Epithelial cell of prostate (primary cell): ENCODE measurements at regions not wholly inside any gene's neighbourhood (a gene's known extent, or its start where the extent isn't known, plus 50 kb on each side); places are given as distances from the start of the nearest gene placed in this dataset.

Experiments
- DNase-seq: peaks from one replicate; pipeline ENCODE4 v3.0.0-alpha.2; 2011; ENCODE audit warnings: low read depth, low spot score
- H3K27ac ChIP-seq: fragments of 450-650 bp; 2 replicates; pipeline ENCODE4 v1.5.1; 2017; ENCODE audit warnings: mild to moderate bottlenecking

GRCh38 chr6:25035174-25035511 is 99.4 kb upstream of the RIPOR2 start:
- DNase-seq = no peak
- H3K27ac ChIP-seq = no peak overlapping the region

GRCh38 chr6:25035512-25036435 is 100.0 kb upstream of the RIPOR2 start:
- no peak overlapping the region for H3K27ac ChIP-seq
- DNase-seq = no peak

GRCh38 chr6:25036461-25036860 is 100.7 kb upstream of the RIPOR2 start:
- H3K27ac ChIP-seq = no peak overlapping the region
- no peak for DNase-seq

GRCh38 chr6:25038300-25038699 is 102.5 kb upstream of the RIPOR2 start:
- H3K27ac ChIP-seq = no peak overlapping the region
- DNase-seq = no peak

GRCh38 chr6:25038999-25039398 is 103.2 kb upstream of the RIPOR2 start:
- no peak overlapping the region for H3K27ac ChIP-seq
- DNase-seq = no peak

GRCh38 chr6:25041485-25042035 is 105.8 kb upstream of the RIPOR2 start:
- DNase-seq = no peak
- H3K27ac ChIP-seq = no peak overlapping the region

- DNase-seq = no peak
- no peak overlapping the region for H3K27ac ChIP-seq
Measured at GRCh38 chr6:25042036-25042521, 106.3 kb upstream of the RIPOR2 start.

GRCh38 chr6:25042536-25042935 is 106.8 kb upstream of the RIPOR2 start:
- no peak overlapping the region for H3K27ac ChIP-seq
- DNase-seq = no peak

GRCh38 chr6:25042984-25043725 is 107.4 kb upstream of the RIPOR2 start:
- no peak for DNase-seq
- no peak overlapping the region for H3K27ac ChIP-seq

GRCh38 chr6:25043892-25044291 is 108.1 kb upstream of the RIPOR2 start:
- no peak for DNase-seq
- H3K27ac ChIP-seq = no peak overlapping the region

GRCh38 chr6:25046942-25047341 is 111.2 kb upstream of the RIPOR2 start:
- no peak overlapping the region for H3K27ac ChIP-seq
- no peak for DNase-seq

- H3K27ac ChIP-seq = no peak overlapping the region
- DNase-seq = no peak
Measured at GRCh38 chr6:25050356-25050755, 114.6 kb upstream of the RIPOR2 start.

- H3K27ac ChIP-seq = no peak overlapping the region
- no peak for DNase-seq
Measured at GRCh38 chr6:25051083-25051482, 115.3 kb upstream of the RIPOR2 start.

- H3K27ac ChIP-seq = no peak overlapping the region
- no peak for DNase-seq
Measured at GRCh38 chr6:25052181-25052580, 116.4 kb upstream of the RIPOR2 start.

GRCh38 chr6:25053875-25054371 is 118.2 kb upstream of the RIPOR2 start:
- DNase-seq = no peak

GRCh38 chr6:25054469-25054868 is 118.7 kb upstream of the RIPOR2 start:
- no peak for DNase-seq
- no peak overlapping the region for H3K27ac ChIP-seq

More at GRCh38 chr6:25053875-25054371, 118.2 kb upstream of the RIPOR2 start:
- H3K27ac ChIP-seq = no peak overlapping the region

- DNase-seq = no peak
- no peak overlapping the region for H3K27ac ChIP-seq
Measured at GRCh38 chr6:25056130-25056529, 120.4 kb upstream of the RIPOR2 start.

- no peak overlapping the region for H3K27ac ChIP-seq
- no peak for DNase-seq
Measured at GRCh38 chr6:25057111-25057905, 121.5 kb upstream of the RIPOR2 start.

GRCh38 chr6:25058441-25058840 is 122.7 kb upstream of the RIPOR2 start:
- DNase-seq = no peak
- no peak overlapping the region for H3K27ac ChIP-seq

- DNase-seq = no peak
Measured at GRCh38 chr6:25058941-25059340, 123.2 kb upstream of the RIPOR2 start.

More at GRCh38 chr6:25058941-25059340, 123.2 kb upstream of the RIPOR2 start:
- H3K27ac ChIP-seq = no peak overlapping the region
